DOHH2 (cell line): ENCODE measurements at regions not wholly inside any gene's neighbourhood (a gene's known extent, or its start where the extent isn't known, plus 50 kb on each side); places are given as distances from the start of the nearest gene placed in this dataset.

ENCODE experiments used
- H3F3A ChIP-seq: fragments of 200-600 bp; sonication (generic), shearing (Covaris generic); 2 replicates; pipeline ENCODE4 v1.6.0; 2016; ENCODE audit warnings: antibody characterized with exemption, mild to moderate bottlenecking; ENCODE audit not compliant: control insufficient read depth, insufficient read depth
- H3K27ac ChIP-seq: fragments of 200-600 bp; sonication (generic); 2 replicates; pipeline ENCODE4 v1.5.1; 2014; ENCODE audit warnings: low read depth, mild to moderate bottlenecking, low read length, moderate library complexity
- H3K27me3 ChIP-seq: fragments of 200-600 bp; sonication (generic); 2 replicates; pipeline ENCODE4 v1.6.1; 2014; ENCODE audit warnings: mild to moderate bottlenecking, low read length, mixed read lengths; ENCODE audit not compliant: control insufficient read depth
- H3K36me3 ChIP-seq: fragments of 200-600 bp; sonication (generic); 2 replicates; pipeline ENCODE4 v1.6.1; 2014; ENCODE audit warnings: mild to moderate bottlenecking, low read length, moderate library complexity, mixed read lengths; ENCODE audit not compliant: control insufficient read depth
- H3K4me1 ChIP-seq: fragments of 200-600 bp; sonication (generic); 2 replicates; pipeline ENCODE4 v1.6.1; 2014; ENCODE audit warnings: mild to moderate bottlenecking, low read length, mixed read lengths; ENCODE audit not compliant: control insufficient read depth
- H3K4me2 ChIP-seq: fragments of 200-600 bp; sonication (generic); 2 replicates; pipeline ENCODE4 v1.6.0; 2014; ENCODE audit warnings: mild to moderate bottlenecking, low read length, moderate library complexity
- H3K4me3 ChIP-seq: fragments of 200-600 bp; sonication (generic); 2 replicates; pipeline ENCODE4 v1.5.1; 2014; ENCODE audit warnings: mild to moderate bottlenecking, low read length, mixed read lengths
- H3K79me2 ChIP-seq: fragments of 200-600 bp; sonication (generic); 2 replicates; pipeline ENCODE4 v1.6.1; 2014; ENCODE audit warnings: mild to moderate bottlenecking, low read length, mixed read lengths; ENCODE audit not compliant: control insufficient read depth
- H3K9me2 ChIP-seq: fragments of 200-600 bp; sonication (generic); replicated peaks from 2 replicates; pipeline ENCODE4 v1.6.1; 2014; ENCODE audit warnings: mild to moderate bottlenecking, low read length, mixed read lengths; ENCODE audit not compliant: control insufficient read depth
- H3K9me3 ChIP-seq: fragments of 200-600 bp; sonication (generic); 2 replicates; pipeline ENCODE4 v1.6.1; 2014; ENCODE audit warnings: antibody characterized with exemption, low read length, mixed read lengths; ENCODE audit not compliant: control insufficient read depth, insufficient read depth
- H4K20me1 ChIP-seq: fragments of 200-600 bp; sonication (generic); 2 replicates; pipeline ENCODE4 v1.6.0; 2014; ENCODE audit warnings: low read depth, mild to moderate bottlenecking, antibody characterized with exemption, low read length, moderate library complexity; ENCODE audit not compliant: control insufficient read depth, insufficient read depth
- CTCF ChIP-seq: fragments of 200-600 bp; sonication (generic); IDR thresholded peaks from one replicate; pipeline ENCODE4 v1.5.1; 2014; ENCODE audit warnings: antibody characterized with exemption, mild to moderate bottlenecking, low read depth, low read length; ENCODE audit not compliant: poor library complexity, severe bottlenecking
- EZH2phosphoT487 ChIP-seq: fragments of 200-600 bp; sonication (generic); IDR thresholded peaks from 2 replicates; pipeline ENCODE4 v1.6.1; 2017; ENCODE audit warnings: borderline replicate concordance, mild to moderate bottlenecking, antibody characterized with exemption, low read length, moderate library complexity, mixed read lengths

GRCh38 chr20:55478724-55479450 is 526.4 kb downstream of the CBLN4 start:
- Histone ChIP-seq H3K4me3 (no peak overlapping the region), H3K36me3 (no peaks in the 10 kb centered on the region), H3K9me2 (no peaks in the 10 kb centered on the region), H3K79me2 (no peaks in the 10 kb centered on the region), H3K27ac (no peak overlapping the region), H3K9me3 (no peaks in the 10 kb centered on the region), H3F3A (no peaks in the 10 kb centered on the region), H3K4me1 (no peaks in the 10 kb centered on the region), H3K27me3 (no peaks in the 10 kb centered on the region), H3K4me2 (no peak overlapping the region), H4K20me1 (no peaks in the 10 kb centered on the region)
- TF ChIP-seq EZH2phosphoT487 (no peak), CTCF (no peak)

GRCh38 chr20:55472704-55473103 is 532.6 kb downstream of the CBLN4 start:
- Histone ChIP-seq H3K79me2 (no peaks in the 10 kb centered on the region), H3K9me3 (no peaks in the 10 kb centered on the region), H3K9me2 (no peaks in the 10 kb centered on the region), H3K36me3 (no peaks in the 10 kb centered on the region), H4K20me1 (no peaks in the 10 kb centered on the region), H3K27me3 (no peaks in the 10 kb centered on the region), H3F3A (no peaks in the 10 kb centered on the region), H3K27ac (no peak overlapping the region), H3K4me2 (no peak overlapping the region), H3K4me3 (no peak overlapping the region), H3K4me1 (no peaks in the 10 kb centered on the region)
- TF ChIP-seq EZH2phosphoT487, result no peak
- no peak for TF ChIP-seq CTCF

GRCh38 chr20:55471052-55472006 is 534.0 kb downstream of the CBLN4 start:
- Histone ChIP-seq H3F3A (no peaks in the 10 kb centered on the region), H3K4me3 (no peak overlapping the region), H3K9me2 (no peaks in the 10 kb centered on the region), H4K20me1 (no peaks in the 10 kb centered on the region), H3K27me3 (no peaks in the 10 kb centered on the region), H3K36me3 (no peaks in the 10 kb centered on the region), H3K27ac (no peak overlapping the region), H3K4me2 (no peak overlapping the region), H3K4me1 (no peaks in the 10 kb centered on the region), H3K9me3 (no peaks in the 10 kb centered on the region), H3K79me2 (no peaks in the 10 kb centered on the region)
- no peak for TF ChIP-seq EZH2phosphoT487
- TF ChIP-seq CTCF, result no peak
